Neural cell (in vitro differentiated cells): ENCODE measurements at regions not wholly inside any gene's neighbourhood (a gene's known extent, or its start where the extent isn't known, plus 50 kb on each side); places are given as distances from the start of the nearest gene placed in this dataset.

Experiments used
- H2AFZ ChIP-seq: fragments of 200-600, 300-800 bp; sonication (generic), shearing (Covaris generic); 2 replicates; pipeline ENCODE4 v1.6.0; 2014; ENCODE audit warnings: low read depth, mild to moderate bottlenecking, antibody characterized with exemption, low read length, moderate library complexity
- H3F3A ChIP-seq: fragments of 200-600 bp; shearing (Covaris generic); 2 replicates; pipeline ENCODE4 v1.6.1; 2016; ENCODE audit warnings: mild to moderate bottlenecking, moderate library complexity, mixed read lengths, antibody characterized with exemption, low read length; ENCODE audit not compliant: insufficient read depth, poor library complexity, severe bottlenecking
- H3K27ac ChIP-seq: fragments of 200-600, 300-800 bp; sonication (generic), shearing (Covaris generic); 2 replicates; pipeline ENCODE4 v1.5.1; 2014; ENCODE audit warnings: mild to moderate bottlenecking, low read length, moderate library complexity
- H3K27me3 ChIP-seq: fragments of 300-800, 200-600 bp; sonication (generic), shearing (Covaris generic); 2 replicates; pipeline ENCODE4 v1.6.0; 2014; ENCODE audit warnings: mild to moderate bottlenecking, low read depth, low read length, moderate library complexity; ENCODE audit not compliant: insufficient read depth
- H3K36me3 ChIP-seq: fragments of 300-800, 200-600 bp; sonication (generic), shearing (Covaris generic); 2 replicates; pipeline ENCODE4 v1.5.1; 2014; ENCODE audit warnings: mild to moderate bottlenecking, antibody characterized with exemption, low read length, moderate library complexity; ENCODE audit not compliant: insufficient read depth
- H3K4me2 ChIP-seq: fragments of 300-800, 200-600 bp; sonication (generic), shearing (Covaris generic); 2 replicates; pipeline ENCODE4 v1.6.0; 2014; ENCODE audit warnings: mild to moderate bottlenecking, low read length
- H3K4me3 ChIP-seq: fragments of 300-800, 200-600 bp; sonication (generic), shearing (Covaris generic); 2 replicates; pipeline ENCODE4 v1.5.1; 2014; ENCODE audit warnings: mild to moderate bottlenecking, low read length, moderate library complexity
- H3K79me2 ChIP-seq: fragments of 200-600 bp; shearing (Covaris generic); replicated peaks from 2 replicates; pipeline ENCODE4 v1.6.0; 2014; ENCODE audit warnings: mild to moderate bottlenecking, low read length, moderate library complexity; ENCODE audit not compliant: insufficient read depth
- H3K9ac ChIP-seq: fragments of 300-800, 200-600 bp; sonication (generic), shearing (Covaris generic); 2 replicates; pipeline ENCODE4 v1.6.1; 2016; ENCODE audit warnings: mild to moderate bottlenecking, low read length, mixed read lengths
- H3K9me2 ChIP-seq: fragments of 200-600 bp; shearing (Covaris generic); 2 replicates; pipeline ENCODE4 v1.6.1; 2016; ENCODE audit warnings: mild to moderate bottlenecking, low read length, mixed read lengths; ENCODE audit not compliant: insufficient read depth
- H3K9me3 ChIP-seq: fragments of 200-600, 300-800 bp; sonication (generic), shearing (Covaris generic); 2 replicates; pipeline ENCODE4 v1.6.1; 2016; ENCODE audit warnings: mild to moderate bottlenecking, mixed run types, low read length, moderate library complexity, mixed read lengths
- H4K20me1 ChIP-seq: fragments of 200-600 bp; shearing (Covaris generic); 2 replicates; pipeline ENCODE4 v1.6.1; 2016; ENCODE audit warnings: mild to moderate bottlenecking, mixed run types; ENCODE audit not compliant: insufficient read depth
- EP300 ChIP-seq: fragments of 450-650 bp; conservative IDR thresholded peaks from 2 replicates; pipeline ENCODE4 v1.6.1; 2014; ENCODE audit warnings: antibody characterized with exemption, mild to moderate bottlenecking, moderate library complexity; ENCODE audit not compliant: poor library complexity, severe bottlenecking
- EZH2 ChIP-seq: fragments of 200-600, 300-800 bp; shearing (Covaris generic), sonication (generic); IDR thresholded peaks from 2 replicates; pipeline ENCODE4 v1.6.1; 2014; ENCODE audit warnings: antibody characterized with exemption, low read length, borderline replicate concordance, mild to moderate bottlenecking; ENCODE audit not compliant: insufficient read depth, poor library complexity, severe bottlenecking
- MXI1 ChIP-seq: fragments of 450-650 bp; conservative IDR thresholded peaks from 2 replicates; pipeline ENCODE4 v1.6.1; 2014; ENCODE audit warnings: antibody characterized with exemption, mild to moderate bottlenecking; ENCODE audit not compliant: poor library complexity, severe bottlenecking
- POLR2AphosphoS5 ChIP-seq: IDR thresholded peaks from 2 replicates; pipeline ENCODE4 v1.6.1; 2012
- RAD21 ChIP-seq: fragments of 450-650 bp; conservative IDR thresholded peaks from 2 replicates; pipeline ENCODE4 v1.6.1; 2014; ENCODE audit warnings: antibody characterized with exemption, mild to moderate bottlenecking, moderate library complexity
- SMC3 ChIP-seq: fragments of 450-650 bp; conservative IDR thresholded peaks from 2 replicates; pipeline ENCODE4 v1.6.1; 2014; ENCODE audit warnings: antibody characterized with exemption, mild to moderate bottlenecking, moderate library complexity; ENCODE audit not compliant: poor library complexity
- TAF1 ChIP-seq: IDR thresholded peaks from 2 replicates; pipeline ENCODE4 v1.6.1; 2012; ENCODE audit warnings: low read depth
- TF ChIP-seq, protein P1 (sequence below): fragments of 450-650 bp; IDR thresholded peaks from 2 replicates; pipeline ENCODE4 v1.5.1; 2014; ENCODE audit warnings: antibody characterized with exemption, mild to moderate bottlenecking, moderate library complexity; ENCODE audit not compliant: poor library complexity, severe bottlenecking
- TF ChIP-seq, protein P2 (sequence below): IDR thresholded peaks from 2 replicates; pipeline ENCODE4 v1.6.1; 2012; ENCODE audit warnings: borderline replicate concordance

DNA sequence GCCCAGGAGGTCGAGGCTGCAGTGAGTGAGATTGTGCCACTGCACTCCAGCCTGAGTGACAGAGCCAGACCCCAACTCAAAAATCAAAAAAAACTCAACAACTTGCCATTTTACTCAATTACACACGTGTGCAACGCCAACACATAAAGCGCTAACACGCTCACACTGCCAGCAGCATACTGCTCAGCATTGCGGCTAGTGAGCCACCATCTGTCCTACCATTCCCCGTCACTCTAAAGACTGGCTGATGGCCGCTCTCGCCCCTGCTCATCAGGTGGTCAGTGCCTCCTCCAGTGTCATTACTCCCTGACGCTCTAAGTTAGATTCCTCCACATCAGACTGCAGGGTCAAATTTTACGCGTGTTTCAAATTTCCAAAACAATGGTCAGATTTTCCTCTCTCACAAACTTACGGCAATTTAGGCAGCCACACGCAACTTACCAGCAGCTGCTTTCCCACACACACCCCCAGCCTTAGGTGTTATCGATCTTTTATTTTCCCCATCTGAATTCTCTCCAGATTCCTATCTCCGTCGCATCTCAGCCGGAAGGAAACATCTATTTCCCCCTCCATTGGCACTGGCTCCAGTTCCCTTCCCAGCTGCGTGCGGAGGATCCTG is 240.8 kb downstream of the C16orf95 start:
- Histone ChIP-seq H3K79me2 (no peaks in the 10 kb centered on the region), H3K4me3 (no peak overlapping the region), H3K9ac (no peak overlapping the region), H3F3A (no peaks in the 10 kb centered on the region), H3K36me3 (no peaks in the 10 kb centered on the region), H3K9me2 (no peaks in the 10 kb centered on the region), H3K27ac (no peak overlapping the region), H4K20me1 (no peaks in the 10 kb centered on the region), H3K9me3 (no peaks in the 10 kb centered on the region), H3K4me2 (no peak overlapping the region), H2AFZ (no peak overlapping the region), H3K27me3 (no peaks in the 10 kb centered on the region)
- TF ChIP-seq TAF1 (no peak), SMC3 (no peak), POLR2AphosphoS5 (no peak), RAD21 (no peak), EP300 (no peak), MXI1 (no peak), EZH2 (no peak)
- TF ChIP-seq, protein P1, sequence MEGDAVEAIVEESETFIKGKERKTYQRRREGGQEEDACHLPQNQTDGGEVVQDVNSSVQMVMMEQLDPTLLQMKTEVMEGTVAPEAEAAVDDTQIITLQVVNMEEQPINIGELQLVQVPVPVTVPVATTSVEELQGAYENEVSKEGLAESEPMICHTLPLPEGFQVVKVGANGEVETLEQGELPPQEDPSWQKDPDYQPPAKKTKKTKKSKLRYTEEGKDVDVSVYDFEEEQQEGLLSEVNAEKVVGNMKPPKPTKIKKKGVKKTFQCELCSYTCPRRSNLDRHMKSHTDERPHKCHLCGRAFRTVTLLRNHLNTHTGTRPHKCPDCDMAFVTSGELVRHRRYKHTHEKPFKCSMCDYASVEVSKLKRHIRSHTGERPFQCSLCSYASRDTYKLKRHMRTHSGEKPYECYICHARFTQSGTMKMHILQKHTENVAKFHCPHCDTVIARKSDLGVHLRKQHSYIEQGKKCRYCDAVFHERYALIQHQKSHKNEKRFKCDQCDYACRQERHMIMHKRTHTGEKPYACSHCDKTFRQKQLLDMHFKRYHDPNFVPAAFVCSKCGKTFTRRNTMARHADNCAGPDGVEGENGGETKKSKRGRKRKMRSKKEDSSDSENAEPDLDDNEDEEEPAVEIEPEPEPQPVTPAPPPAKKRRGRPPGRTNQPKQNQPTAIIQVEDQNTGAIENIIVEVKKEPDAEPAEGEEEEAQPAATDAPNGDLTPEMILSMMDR = no peak
- TF ChIP-seq, protein P2, sequence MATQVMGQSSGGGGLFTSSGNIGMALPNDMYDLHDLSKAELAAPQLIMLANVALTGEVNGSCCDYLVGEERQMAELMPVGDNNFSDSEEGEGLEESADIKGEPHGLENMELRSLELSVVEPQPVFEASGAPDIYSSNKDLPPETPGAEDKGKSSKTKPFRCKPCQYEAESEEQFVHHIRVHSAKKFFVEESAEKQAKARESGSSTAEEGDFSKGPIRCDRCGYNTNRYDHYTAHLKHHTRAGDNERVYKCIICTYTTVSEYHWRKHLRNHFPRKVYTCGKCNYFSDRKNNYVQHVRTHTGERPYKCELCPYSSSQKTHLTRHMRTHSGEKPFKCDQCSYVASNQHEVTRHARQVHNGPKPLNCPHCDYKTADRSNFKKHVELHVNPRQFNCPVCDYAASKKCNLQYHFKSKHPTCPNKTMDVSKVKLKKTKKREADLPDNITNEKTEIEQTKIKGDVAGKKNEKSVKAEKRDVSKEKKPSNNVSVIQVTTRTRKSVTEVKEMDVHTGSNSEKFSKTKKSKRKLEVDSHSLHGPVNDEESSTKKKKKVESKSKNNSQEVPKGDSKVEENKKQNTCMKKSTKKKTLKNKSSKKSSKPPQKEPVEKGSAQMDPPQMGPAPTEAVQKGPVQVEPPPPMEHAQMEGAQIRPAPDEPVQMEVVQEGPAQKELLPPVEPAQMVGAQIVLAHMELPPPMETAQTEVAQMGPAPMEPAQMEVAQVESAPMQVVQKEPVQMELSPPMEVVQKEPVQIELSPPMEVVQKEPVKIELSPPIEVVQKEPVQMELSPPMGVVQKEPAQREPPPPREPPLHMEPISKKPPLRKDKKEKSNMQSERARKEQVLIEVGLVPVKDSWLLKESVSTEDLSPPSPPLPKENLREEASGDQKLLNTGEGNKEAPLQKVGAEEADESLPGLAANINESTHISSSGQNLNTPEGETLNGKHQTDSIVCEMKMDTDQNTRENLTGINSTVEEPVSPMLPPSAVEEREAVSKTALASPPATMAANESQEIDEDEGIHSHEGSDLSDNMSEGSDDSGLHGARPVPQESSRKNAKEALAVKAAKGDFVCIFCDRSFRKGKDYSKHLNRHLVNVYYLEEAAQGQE = no peak

DNA sequence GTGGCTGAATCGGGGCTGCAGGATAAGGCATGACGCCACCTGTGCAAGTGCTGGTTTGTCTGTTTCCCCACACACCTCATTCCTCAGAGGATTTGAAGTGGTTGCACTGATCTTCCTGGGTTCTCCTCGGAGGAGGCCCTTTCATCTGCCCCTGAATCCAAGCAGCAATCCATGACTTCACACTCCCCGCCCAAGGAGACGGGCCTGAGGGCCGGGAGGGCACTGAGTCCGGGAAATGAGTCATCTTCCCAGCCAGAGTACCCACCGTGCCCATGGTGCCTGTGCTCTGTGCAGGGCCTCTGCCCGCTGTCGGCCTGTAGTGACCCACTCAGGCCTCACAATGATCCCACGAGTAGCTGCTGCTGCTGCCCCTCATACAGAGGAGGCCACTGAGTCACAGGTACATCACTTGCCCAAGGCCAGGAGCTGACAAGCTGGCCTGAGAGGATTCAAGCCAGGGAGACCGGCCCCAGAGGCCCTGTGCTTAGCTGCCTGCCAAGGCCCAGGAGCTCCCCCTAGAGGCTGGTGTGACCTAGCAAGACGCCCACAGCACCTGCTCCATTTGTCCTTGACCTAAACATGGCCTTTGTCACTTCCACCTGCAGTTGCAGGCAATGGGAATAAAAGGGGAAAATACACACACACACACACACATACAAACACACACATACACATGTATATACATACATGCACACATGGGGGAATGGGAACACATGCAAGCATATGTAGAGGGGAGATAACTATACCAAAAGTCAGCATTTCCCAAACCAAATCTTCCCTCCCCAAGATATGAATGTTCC is 240.0 kb downstream of the C16orf95 start:
- H2AFZ ChIP-seq = no peak overlapping the region
- H3K9me2 ChIP-seq = no peaks in the 10 kb centered on the region
- no peaks in the 10 kb centered on the region for H3K79me2 ChIP-seq
- no peak overlapping the region for H3K27ac ChIP-seq
- H3K27me3 ChIP-seq = no peaks in the 10 kb centered on the region
- H3K4me2 ChIP-seq = no peak overlapping the region
- H3K9ac ChIP-seq = no peak overlapping the region
- TF ChIP-seq, protein P1 = no peak
- TF ChIP-seq POLR2AphosphoS5 (no peak), TAF1 (no peak), EZH2 (no peak), SMC3 (no peak), RAD21 (no peak), MXI1 (no peak), EP300 (no peak)
- TF ChIP-seq, protein P2 = no peak
- no peaks in the 10 kb centered on the region for H4K20me1 ChIP-seq
- no peaks in the 10 kb centered on the region for H3F3A ChIP-seq
- no peaks in the 10 kb centered on the region for H3K9me3 ChIP-seq
- H3K36me3 ChIP-seq = no peaks in the 10 kb centered on the region
- H3K4me3 ChIP-seq = no peak overlapping the region
